HG03571 (cell line): ENCODE measurements at regions not wholly inside any gene's neighbourhood (a gene's known extent, or its start where the extent isn't known, plus 50 kb on each side); places are given as distances from the start of the nearest gene placed in this dataset.
"Not testable (repeated sequence)": the region's sequence is repeated elsewhere in the genome, so short reads cannot be mapped to it uniquely, and the experiment has no call there.

ENCODE experiments used
- ATAC-seq: cut with Tn5 transposase; IDR thresholded peaks from one replicate; pipeline ENCODE4 v1.9.1; 2021; ENCODE audit not compliant: unreplicated experiment

GRCh38 chr1:222187566-222188332, 360.2 kb downstream of the HHIPL2 start:
- ATAC-seq: no peak

- ATAC-seq: no peak
These were observed 365.3 kb downstream of the HHIPL2 start for GRCh38 chr1:222182641-222183040.

GRCh38 chr1:222181191-222181590, 366.7 kb downstream of the HHIPL2 start:
- no peak for ATAC-seq

GRCh38 chr1:222177496-222177895, 370.4 kb downstream of the HHIPL2 start:
- not testable (repeated sequence) for ATAC-seq

- peak; percentile 78 for ATAC-seq
These were observed 376.9 kb downstream of the HHIPL2 start for GRCh38 chr1:222171005-222171404.

GRCh38 chr1:222168621-222169020, 379.3 kb downstream of the HHIPL2 start:
- no peak for ATAC-seq

GRCh38 chr1:222167896-222168295, 380.0 kb downstream of the HHIPL2 start:
- no peak for ATAC-seq

- ATAC-seq: no peak
These were observed 380.8 kb downstream of the HHIPL2 start for GRCh38 chr1:222167111-222167510.

- ATAC-seq: no peak
These were observed 382.3 kb downstream of the HHIPL2 start for GRCh38 chr1:222165629-222166028.

GRCh38 chr1:222163895-222164294, 384.0 kb downstream of the HHIPL2 start:
- no peak for ATAC-seq

- ATAC-seq: no peak
These were observed 386.2 kb downstream of the HHIPL2 start for GRCh38 chr1:222161676-222162075.

GRCh38 chr1:222157612-222158011, 390.3 kb downstream of the HHIPL2 start:
- ATAC-seq: no peak

- ATAC-seq: no peak
These were observed 398.3 kb upstream of the DUSP10 start for GRCh38 chr1:222140206-222140605.

GRCh38 chr1:222138095-222138494, 396.2 kb upstream of the DUSP10 start:
- ATAC-seq: no peak

- no peak for ATAC-seq
These were observed 395.0 kb upstream of the DUSP10 start for GRCh38 chr1:222136869-222137268.

GRCh38 chr1:222129041-222129440, 387.2 kb upstream of the DUSP10 start:
- no peak for ATAC-seq

- no peak for ATAC-seq
These were observed 385.8 kb upstream of the DUSP10 start for GRCh38 chr1:222127526-222128152.

- ATAC-seq: no peak
These were observed 385.2 kb upstream of the DUSP10 start for GRCh38 chr1:222127096-222127495.

GRCh38 chr1:222126052-222126451, 384.2 kb upstream of the DUSP10 start:
- no peak for ATAC-seq

- ATAC-seq: no peak
These were observed 382.7 kb upstream of the DUSP10 start for GRCh38 chr1:222124602-222125001.

GRCh38 chr1:222123111-222123510, 381.2 kb upstream of the DUSP10 start:
- ATAC-seq: no peak

GRCh38 chr1:222117809-222118208, 375.9 kb upstream of the DUSP10 start:
- no peak for ATAC-seq
